ENCODE measurements at regions not wholly inside any gene's neighbourhood (a gene's known extent, or its start where the extent isn't known, plus 50 kb on each side); places are given as distances from the start of the nearest gene placed in this dataset.

DNA sequence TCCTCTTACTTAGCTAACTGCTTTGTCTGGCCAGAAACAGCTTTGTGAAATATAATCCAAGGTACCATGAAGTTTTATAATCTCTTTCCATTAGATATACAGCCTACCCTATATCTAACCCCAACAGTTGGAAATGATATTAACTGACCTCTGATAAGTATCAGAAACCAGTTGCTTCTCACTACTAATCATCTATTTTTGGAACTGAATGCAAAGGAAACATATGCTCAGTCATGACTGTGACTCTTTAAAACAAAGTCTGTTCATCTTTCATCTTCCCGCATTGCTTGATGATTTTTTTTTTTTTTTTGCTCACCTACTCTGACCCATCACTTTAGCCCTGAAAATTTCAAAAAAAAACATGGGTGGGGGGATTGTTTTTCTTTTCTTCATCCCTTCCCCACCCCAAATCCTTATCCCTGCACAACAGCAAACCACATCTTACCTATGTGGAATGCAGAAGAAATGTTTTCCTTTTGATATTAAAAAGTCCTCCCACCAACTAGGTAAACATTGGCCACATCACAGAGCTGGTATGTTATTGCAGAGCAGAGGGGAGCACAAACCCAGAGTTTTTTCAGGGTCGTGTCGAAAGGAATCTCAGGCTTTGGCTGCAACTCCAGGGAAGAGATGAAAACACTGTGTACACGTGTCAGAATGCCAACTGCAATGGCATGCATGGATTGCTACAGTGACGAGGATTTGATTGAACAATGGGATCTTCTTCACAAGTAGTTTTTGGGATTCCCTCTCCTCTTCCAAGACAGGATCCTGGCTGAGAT lies 137.3 kb downstream of the SLC30A10 start:
- peak; percentile 18 for ATAC-seq
- TF ChIP-seq, protein P1, sequence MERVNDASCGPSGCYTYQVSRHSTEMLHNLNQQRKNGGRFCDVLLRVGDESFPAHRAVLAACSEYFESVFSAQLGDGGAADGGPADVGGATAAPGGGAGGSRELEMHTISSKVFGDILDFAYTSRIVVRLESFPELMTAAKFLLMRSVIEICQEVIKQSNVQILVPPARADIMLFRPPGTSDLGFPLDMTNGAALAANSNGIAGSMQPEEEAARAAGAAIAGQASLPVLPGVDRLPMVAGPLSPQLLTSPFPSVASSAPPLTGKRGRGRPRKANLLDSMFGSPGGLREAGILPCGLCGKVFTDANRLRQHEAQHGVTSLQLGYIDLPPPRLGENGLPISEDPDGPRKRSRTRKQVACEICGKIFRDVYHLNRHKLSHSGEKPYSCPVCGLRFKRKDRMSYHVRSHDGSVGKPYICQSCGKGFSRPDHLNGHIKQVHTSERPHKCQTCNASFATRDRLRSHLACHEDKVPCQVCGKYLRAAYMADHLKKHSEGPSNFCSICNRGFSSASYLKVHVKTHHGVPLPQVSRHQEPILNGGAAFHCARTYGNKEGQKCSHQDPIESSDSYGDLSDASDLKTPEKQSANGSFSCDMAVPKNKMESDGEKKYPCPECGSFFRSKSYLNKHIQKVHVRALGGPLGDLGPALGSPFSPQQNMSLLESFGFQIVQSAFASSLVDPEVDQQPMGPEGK (CRISPR knock-in tag; IDR thresholded peaks at IDR 0.05; ENCODE audit: borderline replicate concordance): no peak
- TF ChIP-seq SNAI2 (CRISPR knock-in tag; IDR thresholded peaks at IDR 0.05) (no peak), ZFP30 (CRISPR knock-in tag; IDR thresholded peaks at IDR 0.05) (no peak), ESRRG (CRISPR knock-in tag; IDR thresholded peaks at IDR 0.05) (no peak), ISL1 (CRISPR knock-in tag; IDR thresholded peaks at IDR 0.05) (no peak)
- TF ChIP-seq, protein P2, sequence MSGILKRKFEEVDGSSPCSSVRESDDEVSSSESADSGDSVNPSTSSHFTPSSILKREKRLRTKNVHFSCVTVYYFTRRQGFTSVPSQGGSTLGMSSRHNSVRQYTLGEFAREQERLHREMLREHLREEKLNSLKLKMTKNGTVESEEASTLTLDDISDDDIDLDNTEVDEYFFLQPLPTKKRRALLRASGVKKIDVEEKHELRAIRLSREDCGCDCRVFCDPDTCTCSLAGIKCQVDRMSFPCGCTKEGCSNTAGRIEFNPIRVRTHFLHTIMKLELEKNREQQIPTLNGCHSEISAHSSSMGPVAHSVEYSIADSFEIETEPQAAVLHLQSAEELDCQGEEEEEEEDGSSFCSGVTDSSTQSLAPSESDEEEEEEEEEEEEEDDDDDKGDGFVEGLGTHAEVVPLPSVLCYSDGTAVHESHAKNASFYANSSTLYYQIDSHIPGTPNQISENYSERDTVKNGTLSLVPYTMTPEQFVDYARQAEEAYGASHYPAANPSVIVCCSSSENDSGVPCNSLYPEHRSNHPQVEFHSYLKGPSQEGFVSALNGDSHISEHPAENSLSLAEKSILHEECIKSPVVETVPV (CRISPR knock-in tag; IDR thresholded peaks at IDR 0.05): no peak

DNA sequence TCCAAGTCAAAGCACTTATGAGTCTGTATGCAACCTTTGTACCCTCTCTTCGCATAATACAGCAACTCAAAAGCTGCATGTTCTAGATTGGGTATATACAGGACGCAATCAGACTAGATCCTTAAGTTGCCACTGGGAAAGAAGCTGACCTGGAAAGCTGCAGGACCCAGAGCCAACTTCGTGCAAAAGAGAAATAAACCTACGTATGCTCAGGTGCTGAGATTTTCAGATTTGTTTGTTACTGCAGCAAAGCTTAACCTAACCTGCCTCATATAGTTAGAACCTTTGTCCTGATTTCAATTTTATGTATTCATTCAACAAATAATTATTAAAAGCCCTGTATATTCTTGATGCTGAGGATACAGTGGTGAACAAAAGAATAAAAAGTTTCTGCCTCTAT lies 139.7 kb downstream of the SLC30A10 start:
- ATAC-seq: no peak

GRCh38 chr1:219788091-219788490 lies 140.3 kb downstream of the SLC30A10 start:
- no peak for TF ChIP-seq ESRRG (CRISPR knock-in tag; IDR thresholded peaks at IDR 0.05)
- no peak for TF ChIP-seq CSDC2 (CRISPR knock-in tag; IDR thresholded peaks at IDR 0.05)
- TF ChIP-seq GLIS3 (CRISPR knock-in tag; IDR thresholded peaks at IDR 0.05): no peak
- no peak for TF ChIP-seq ARNTL (CRISPR knock-in tag; IDR thresholded peaks at IDR 0.05; ENCODE audit: borderline replicate concordance, low read depth)
- no peak for TF ChIP-seq PPARA (CRISPR knock-in tag; IDR thresholded peaks at IDR 0.05; ENCODE audit: borderline replicate concordance)
- ATAC-seq: no peak

More for the DNA sequence above, 139.7 kb downstream of the SLC30A10 start:
- no peak for TF ChIP-seq GLIS3 (CRISPR knock-in tag; IDR thresholded peaks at IDR 0.05)

- TF ChIP-seq, protein P1 (CRISPR knock-in tag; IDR thresholded peaks at IDR 0.05; ENCODE audit: borderline replicate concordance): no peak
- TF ChIP-seq CREB5 (CRISPR knock-in tag; IDR thresholded peaks at IDR 0.05; ENCODE audit: low read depth) (no peak), BACH2 (CRISPR knock-in tag; IDR thresholded peaks at IDR 0.05; ENCODE audit: borderline replicate concordance) (no peak), ESRRG (CRISPR knock-in tag; IDR thresholded peaks at IDR 0.05) (no peak), ARNTL (CRISPR knock-in tag; IDR thresholded peaks at IDR 0.05; ENCODE audit: borderline replicate concordance, low read depth) (no peak), SNAI2 (CRISPR knock-in tag; IDR thresholded peaks at IDR 0.05) (no peak), ZNF70 (CRISPR knock-in tag; IDR thresholded peaks at IDR 0.05) (no peak), PPARA (CRISPR knock-in tag; IDR thresholded peaks at IDR 0.05; ENCODE audit: borderline replicate concordance) (no peak), ZFP30 (CRISPR knock-in tag; IDR thresholded peaks at IDR 0.05) (no peak), CSDC2 (CRISPR knock-in tag; IDR thresholded peaks at IDR 0.05) (no peak), GLIS3 (CRISPR knock-in tag; IDR thresholded peaks at IDR 0.05) (no peak), RARB (CRISPR knock-in tag; IDR thresholded peaks at IDR 0.05) (no peak), ZNF8 (CRISPR knock-in tag; IDR thresholded peaks at IDR 0.05) (no peak), POU6F1 (CRISPR knock-in tag; IDR thresholded peaks at IDR 0.05; ENCODE audit: borderline replicate concordance, low read depth) (no peak), TOX (CRISPR knock-in tag; IDR thresholded peaks at IDR 0.05; ENCODE audit: borderline replicate concordance) (no peak)
- TF ChIP-seq, protein P2 (CRISPR knock-in tag; IDR thresholded peaks at IDR 0.05): no peak
- TF ChIP-seq, protein P3, sequence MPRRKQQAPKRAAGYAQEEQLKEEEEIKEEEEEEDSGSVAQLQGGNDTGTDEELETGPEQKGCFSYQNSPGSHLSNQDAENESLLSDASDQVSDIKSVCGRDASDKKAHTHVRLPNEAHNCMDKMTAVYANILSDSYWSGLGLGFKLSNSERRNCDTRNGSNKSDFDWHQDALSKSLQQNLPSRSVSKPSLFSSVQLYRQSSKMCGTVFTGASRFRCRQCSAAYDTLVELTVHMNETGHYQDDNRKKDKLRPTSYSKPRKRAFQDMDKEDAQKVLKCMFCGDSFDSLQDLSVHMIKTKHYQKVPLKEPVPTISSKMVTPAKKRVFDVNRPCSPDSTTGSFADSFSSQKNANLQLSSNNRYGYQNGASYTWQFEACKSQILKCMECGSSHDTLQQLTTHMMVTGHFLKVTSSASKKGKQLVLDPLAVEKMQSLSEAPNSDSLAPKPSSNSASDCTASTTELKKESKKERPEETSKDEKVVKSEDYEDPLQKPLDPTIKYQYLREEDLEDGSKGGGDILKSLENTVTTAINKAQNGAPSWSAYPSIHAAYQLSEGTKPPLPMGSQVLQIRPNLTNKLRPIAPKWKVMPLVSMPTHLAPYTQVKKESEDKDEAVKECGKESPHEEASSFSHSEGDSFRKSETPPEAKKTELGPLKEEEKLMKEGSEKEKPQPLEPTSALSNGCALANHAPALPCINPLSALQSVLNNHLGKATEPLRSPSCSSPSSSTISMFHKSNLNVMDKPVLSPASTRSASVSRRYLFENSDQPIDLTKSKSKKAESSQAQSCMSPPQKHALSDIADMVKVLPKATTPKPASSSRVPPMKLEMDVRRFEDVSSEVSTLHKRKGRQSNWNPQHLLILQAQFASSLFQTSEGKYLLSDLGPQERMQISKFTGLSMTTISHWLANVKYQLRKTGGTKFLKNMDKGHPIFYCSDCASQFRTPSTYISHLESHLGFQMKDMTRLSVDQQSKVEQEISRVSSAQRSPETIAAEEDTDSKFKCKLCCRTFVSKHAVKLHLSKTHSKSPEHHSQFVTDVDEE (CRISPR knock-in tag; IDR thresholded peaks at IDR 0.05): no peak
- no peak for ATAC-seq
These were observed 143.5 kb downstream of the SLC30A10 start for GRCh38 chr1:219784660-219785381.

All from SK-N-SH treated with all-trans-retinoic acid at 6 μM for 48 hours (cell line).